ENCODE measurements at regions not wholly inside any gene's neighbourhood (a gene's known extent, or its start where the extent isn't known, plus 50 kb on each side); places are given as distances from the start of the nearest gene placed in this dataset.

DNA sequence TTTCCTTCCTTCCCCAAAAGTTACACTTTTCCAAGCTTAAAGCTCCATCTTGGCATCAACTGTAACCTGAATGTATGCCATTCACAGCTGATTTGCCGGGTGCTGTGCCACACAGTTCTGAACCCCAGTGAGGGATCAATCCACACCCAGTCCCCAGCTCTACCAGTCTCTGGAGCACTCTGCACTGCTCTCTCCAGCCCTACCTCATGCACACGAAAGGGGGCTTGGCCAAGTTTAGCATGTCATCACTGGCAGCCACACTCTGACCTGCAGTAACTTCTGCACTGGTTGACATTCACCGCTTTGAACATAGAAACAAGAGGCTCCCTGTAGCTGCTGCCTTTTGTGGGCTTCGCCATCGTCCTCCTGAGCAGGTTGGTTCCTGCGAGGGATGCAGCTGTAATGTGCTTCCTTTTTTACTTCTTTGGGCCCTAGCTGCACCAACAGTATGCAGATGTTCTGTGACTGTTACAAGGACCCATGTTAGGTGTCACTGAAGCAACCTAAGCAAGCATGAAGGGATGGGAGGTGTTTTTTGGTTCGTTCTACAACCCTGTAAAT, 135.4 kb upstream of the SLC44A3 start:
- ATAC-seq = no peak
- TF ChIP-seq ISL1 (CRISPR knock-in tag; IDR thresholded peaks at IDR 0.05) (no peak), PPARA (CRISPR knock-in tag; IDR thresholded peaks at IDR 0.05; ENCODE audit: borderline replicate concordance) (no peak), ZNF8 (CRISPR knock-in tag; IDR thresholded peaks at IDR 0.05) (no peak), BACH2 (CRISPR knock-in tag; IDR thresholded peaks at IDR 0.05; ENCODE audit: borderline replicate concordance) (no peak), TOX (CRISPR knock-in tag; IDR thresholded peaks at IDR 0.05; ENCODE audit: borderline replicate concordance) (no peak), RARB (CRISPR knock-in tag; IDR thresholded peaks at IDR 0.05) (no peak), CSDC2 (CRISPR knock-in tag; IDR thresholded peaks at IDR 0.05) (no peak)
- TF ChIP-seq, protein P1, sequence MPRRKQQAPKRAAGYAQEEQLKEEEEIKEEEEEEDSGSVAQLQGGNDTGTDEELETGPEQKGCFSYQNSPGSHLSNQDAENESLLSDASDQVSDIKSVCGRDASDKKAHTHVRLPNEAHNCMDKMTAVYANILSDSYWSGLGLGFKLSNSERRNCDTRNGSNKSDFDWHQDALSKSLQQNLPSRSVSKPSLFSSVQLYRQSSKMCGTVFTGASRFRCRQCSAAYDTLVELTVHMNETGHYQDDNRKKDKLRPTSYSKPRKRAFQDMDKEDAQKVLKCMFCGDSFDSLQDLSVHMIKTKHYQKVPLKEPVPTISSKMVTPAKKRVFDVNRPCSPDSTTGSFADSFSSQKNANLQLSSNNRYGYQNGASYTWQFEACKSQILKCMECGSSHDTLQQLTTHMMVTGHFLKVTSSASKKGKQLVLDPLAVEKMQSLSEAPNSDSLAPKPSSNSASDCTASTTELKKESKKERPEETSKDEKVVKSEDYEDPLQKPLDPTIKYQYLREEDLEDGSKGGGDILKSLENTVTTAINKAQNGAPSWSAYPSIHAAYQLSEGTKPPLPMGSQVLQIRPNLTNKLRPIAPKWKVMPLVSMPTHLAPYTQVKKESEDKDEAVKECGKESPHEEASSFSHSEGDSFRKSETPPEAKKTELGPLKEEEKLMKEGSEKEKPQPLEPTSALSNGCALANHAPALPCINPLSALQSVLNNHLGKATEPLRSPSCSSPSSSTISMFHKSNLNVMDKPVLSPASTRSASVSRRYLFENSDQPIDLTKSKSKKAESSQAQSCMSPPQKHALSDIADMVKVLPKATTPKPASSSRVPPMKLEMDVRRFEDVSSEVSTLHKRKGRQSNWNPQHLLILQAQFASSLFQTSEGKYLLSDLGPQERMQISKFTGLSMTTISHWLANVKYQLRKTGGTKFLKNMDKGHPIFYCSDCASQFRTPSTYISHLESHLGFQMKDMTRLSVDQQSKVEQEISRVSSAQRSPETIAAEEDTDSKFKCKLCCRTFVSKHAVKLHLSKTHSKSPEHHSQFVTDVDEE (CRISPR knock-in tag; IDR thresholded peaks at IDR 0.05) = no peak
- TF ChIP-seq, protein P2, sequence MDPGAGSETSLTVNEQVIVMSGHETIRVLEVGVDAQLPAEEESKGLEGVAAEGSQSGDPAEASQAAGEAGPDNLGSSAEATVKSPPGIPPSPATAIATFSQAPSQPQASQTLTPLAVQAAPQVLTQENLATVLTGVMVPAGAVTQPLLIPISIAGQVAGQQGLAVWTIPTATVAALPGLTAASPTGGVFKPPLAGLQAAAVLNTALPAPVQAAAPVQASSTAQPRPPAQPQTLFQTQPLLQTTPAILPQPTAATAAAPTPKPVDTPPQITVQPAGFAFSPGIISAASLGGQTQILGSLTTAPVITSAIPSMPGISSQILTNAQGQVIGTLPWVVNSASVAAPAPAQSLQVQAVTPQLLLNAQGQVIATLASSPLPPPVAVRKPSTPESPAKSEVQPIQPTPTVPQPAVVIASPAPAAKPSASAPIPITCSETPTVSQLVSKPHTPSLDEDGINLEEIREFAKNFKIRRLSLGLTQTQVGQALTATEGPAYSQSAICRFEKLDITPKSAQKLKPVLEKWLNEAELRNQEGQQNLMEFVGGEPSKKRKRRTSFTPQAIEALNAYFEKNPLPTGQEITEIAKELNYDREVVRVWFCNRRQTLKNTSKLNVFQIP (CRISPR knock-in tag; IDR thresholded peaks at IDR 0.05; ENCODE audit: borderline replicate concordance, low read depth) = no peak

DNA sequence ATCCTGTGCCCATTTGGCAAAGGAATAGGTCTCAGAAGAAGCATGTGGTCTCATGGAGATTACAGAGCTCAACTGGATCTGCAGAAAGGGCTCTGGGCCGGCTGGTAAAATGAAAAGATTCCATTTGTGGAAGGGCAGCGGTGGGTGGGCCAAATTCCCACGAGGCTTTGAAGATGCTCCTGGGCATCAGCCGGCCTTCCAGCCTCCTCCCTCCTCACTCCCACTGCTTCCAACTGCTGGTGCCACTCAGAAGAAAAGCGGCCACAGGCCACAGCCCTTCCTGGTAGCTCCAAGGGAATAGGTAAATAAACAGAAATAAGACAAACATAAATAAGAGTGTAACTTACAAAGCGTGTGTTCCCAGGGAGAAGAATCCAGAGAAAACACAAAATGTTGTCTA, 136.3 kb upstream of the SLC44A3 start:
- ATAC-seq = no peak
- TF ChIP-seq ZFP30 (CRISPR knock-in tag; IDR thresholded peaks at IDR 0.05) (no peak), SNAI2 (CRISPR knock-in tag; IDR thresholded peaks at IDR 0.05) (no peak), PPARA (CRISPR knock-in tag; IDR thresholded peaks at IDR 0.05; ENCODE audit: borderline replicate concordance) (no peak), ISL1 (CRISPR knock-in tag; IDR thresholded peaks at IDR 0.05) (no peak), TCF4 (CRISPR knock-in tag; IDR thresholded peaks at IDR 0.05; ENCODE audit: borderline replicate concordance) (no peak), BACH2 (CRISPR knock-in tag; IDR thresholded peaks at IDR 0.05; ENCODE audit: borderline replicate concordance) (no peak), GLIS3 (CRISPR knock-in tag; IDR thresholded peaks at IDR 0.05) (no peak), ZFP3 (CRISPR knock-in tag; IDR thresholded peaks at IDR 0.05) (no peak)

DNA sequence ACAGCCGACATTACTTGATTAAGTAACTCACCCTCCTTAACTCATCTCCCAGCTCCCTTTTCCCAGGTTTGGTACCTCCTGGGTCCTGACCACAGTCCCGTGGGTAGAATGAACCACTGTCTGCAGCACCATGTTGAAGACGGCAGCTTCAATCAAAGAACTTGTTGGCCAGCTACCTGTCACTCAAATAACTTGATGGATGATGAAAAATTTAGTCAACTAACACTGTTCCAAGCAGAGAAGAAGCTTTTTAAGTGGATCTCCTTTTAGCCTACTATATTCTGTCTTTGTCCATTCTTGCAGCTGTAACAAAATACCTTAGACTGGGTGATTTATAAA, 138.4 kb upstream of the F3 start:
- TF ChIP-seq, protein P3, sequence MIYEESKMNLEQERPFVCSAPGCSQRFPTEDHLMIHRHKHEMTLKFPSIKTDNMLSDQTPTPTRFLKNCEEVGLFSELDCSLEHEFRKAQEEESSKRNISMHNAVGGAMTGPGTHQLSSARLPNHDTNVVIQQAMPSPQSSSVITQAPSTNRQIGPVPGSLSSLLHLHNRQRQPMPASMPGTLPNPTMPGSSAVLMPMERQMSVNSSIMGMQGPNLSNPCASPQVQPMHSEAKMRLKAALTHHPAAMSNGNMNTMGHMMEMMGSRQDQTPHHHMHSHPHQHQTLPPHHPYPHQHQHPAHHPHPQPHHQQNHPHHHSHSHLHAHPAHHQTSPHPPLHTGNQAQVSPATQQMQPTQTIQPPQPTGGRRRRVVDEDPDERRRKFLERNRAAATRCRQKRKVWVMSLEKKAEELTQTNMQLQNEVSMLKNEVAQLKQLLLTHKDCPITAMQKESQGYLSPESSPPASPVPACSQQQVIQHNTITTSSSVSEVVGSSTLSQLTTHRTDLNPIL (CRISPR knock-in tag; IDR thresholded peaks at IDR 0.05; ENCODE audit: low read depth) = no peak
- TF ChIP-seq, protein P4, sequence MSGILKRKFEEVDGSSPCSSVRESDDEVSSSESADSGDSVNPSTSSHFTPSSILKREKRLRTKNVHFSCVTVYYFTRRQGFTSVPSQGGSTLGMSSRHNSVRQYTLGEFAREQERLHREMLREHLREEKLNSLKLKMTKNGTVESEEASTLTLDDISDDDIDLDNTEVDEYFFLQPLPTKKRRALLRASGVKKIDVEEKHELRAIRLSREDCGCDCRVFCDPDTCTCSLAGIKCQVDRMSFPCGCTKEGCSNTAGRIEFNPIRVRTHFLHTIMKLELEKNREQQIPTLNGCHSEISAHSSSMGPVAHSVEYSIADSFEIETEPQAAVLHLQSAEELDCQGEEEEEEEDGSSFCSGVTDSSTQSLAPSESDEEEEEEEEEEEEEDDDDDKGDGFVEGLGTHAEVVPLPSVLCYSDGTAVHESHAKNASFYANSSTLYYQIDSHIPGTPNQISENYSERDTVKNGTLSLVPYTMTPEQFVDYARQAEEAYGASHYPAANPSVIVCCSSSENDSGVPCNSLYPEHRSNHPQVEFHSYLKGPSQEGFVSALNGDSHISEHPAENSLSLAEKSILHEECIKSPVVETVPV (CRISPR knock-in tag; IDR thresholded peaks at IDR 0.05) = no peak
- TF ChIP-seq ZNF565 (CRISPR knock-in tag; conservative IDR thresholded peaks at IDR 0.05; ENCODE audit: low read depth) = no peak
- no peak for TF ChIP-seq ZC3H10 (CRISPR knock-in tag; IDR thresholded peaks at IDR 0.05)
- no peak for TF ChIP-seq GLIS3 (CRISPR knock-in tag; IDR thresholded peaks at IDR 0.05)
- TF ChIP-seq CSDC2 (CRISPR knock-in tag; IDR thresholded peaks at IDR 0.05) = no peak
- TF ChIP-seq ISL1 (CRISPR knock-in tag; IDR thresholded peaks at IDR 0.05) = no peak
- no peak for TF ChIP-seq TOX (CRISPR knock-in tag; IDR thresholded peaks at IDR 0.05; ENCODE audit: borderline replicate concordance)
- no peak for TF ChIP-seq ZNF70 (CRISPR knock-in tag; IDR thresholded peaks at IDR 0.05)
- no peak for ATAC-seq

DNA sequence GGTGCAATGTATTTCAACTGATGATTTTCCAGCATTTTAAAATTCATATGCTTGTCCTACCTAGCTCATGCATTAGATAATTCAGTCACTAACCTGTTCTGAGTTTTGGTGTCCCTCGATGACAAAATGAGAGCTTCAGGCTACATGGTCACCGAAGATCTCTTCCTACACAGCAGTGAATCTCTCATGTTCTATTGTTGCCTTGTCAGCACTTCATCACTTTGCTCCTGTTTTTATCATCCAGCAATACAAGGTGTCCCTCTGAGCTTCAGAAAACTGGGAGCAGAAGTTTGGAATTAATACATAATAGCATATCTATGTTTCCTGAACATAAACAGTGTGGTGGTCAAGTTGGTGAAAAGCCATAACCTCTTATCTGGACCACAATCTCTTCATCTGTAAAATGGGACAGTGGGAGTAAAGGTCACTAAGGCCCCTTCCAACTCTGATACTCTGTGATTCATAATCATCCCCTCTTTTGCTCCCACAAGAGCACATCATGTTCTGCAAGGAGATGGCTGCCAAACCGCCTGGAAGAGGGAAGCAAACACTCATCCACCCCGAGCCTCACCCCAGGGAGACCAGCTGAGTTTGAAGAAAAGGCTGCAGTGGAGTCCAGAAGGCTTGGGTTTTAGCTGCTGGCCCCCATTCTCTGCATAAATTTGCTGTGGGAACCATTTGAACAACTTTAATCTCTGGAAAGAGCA, 137.9 kb upstream of the F3 start:
- no peak for ATAC-seq
- TF ChIP-seq, protein P5, sequence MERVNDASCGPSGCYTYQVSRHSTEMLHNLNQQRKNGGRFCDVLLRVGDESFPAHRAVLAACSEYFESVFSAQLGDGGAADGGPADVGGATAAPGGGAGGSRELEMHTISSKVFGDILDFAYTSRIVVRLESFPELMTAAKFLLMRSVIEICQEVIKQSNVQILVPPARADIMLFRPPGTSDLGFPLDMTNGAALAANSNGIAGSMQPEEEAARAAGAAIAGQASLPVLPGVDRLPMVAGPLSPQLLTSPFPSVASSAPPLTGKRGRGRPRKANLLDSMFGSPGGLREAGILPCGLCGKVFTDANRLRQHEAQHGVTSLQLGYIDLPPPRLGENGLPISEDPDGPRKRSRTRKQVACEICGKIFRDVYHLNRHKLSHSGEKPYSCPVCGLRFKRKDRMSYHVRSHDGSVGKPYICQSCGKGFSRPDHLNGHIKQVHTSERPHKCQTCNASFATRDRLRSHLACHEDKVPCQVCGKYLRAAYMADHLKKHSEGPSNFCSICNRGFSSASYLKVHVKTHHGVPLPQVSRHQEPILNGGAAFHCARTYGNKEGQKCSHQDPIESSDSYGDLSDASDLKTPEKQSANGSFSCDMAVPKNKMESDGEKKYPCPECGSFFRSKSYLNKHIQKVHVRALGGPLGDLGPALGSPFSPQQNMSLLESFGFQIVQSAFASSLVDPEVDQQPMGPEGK (CRISPR knock-in tag; IDR thresholded peaks at IDR 0.05; ENCODE audit: borderline replicate concordance) = no peak
- TF ChIP-seq CSDC2 (CRISPR knock-in tag; IDR thresholded peaks at IDR 0.05) (no peak), SNAI2 (CRISPR knock-in tag; IDR thresholded peaks at IDR 0.05) (no peak), PPARA (CRISPR knock-in tag; IDR thresholded peaks at IDR 0.05; ENCODE audit: borderline replicate concordance) (no peak), ARNTL (CRISPR knock-in tag; IDR thresholded peaks at IDR 0.05; ENCODE audit: borderline replicate concordance, low read depth) (no peak), ZNF70 (CRISPR knock-in tag; IDR thresholded peaks at IDR 0.05) (no peak), ZFP3 (CRISPR knock-in tag; IDR thresholded peaks at IDR 0.05) (no peak), TCF4 (CRISPR knock-in tag; IDR thresholded peaks at IDR 0.05; ENCODE audit: borderline replicate concordance) (no peak), GLIS3 (CRISPR knock-in tag; IDR thresholded peaks at IDR 0.05) (no peak), ZNF8 (CRISPR knock-in tag; IDR thresholded peaks at IDR 0.05) (no peak), TOX (CRISPR knock-in tag; IDR thresholded peaks at IDR 0.05; ENCODE audit: borderline replicate concordance) (no peak)
- TF ChIP-seq, protein P4 (CRISPR knock-in tag; IDR thresholded peaks at IDR 0.05) = no peak
